ENCODE measurements at regions not wholly inside any gene's neighbourhood (a gene's known extent, or its start where the extent isn't known, plus 50 kb on each side); places are given as distances from the start of the nearest gene placed in this dataset.

GRCh38 chr2:164221473-164221872 lies 399.8 kb downstream of the GRB14 start:
- no peak for TF ChIP-seq CTCF (IDR thresholded peaks at IDR 0.05)
- no peak for TF ChIP-seq ZFX (IDR thresholded peaks at IDR 0.05; ENCODE audit: borderline replicate concordance)
